Peyer's patch (tissue), 4 donors: ENCODE measurements at regions not wholly inside any gene's neighbourhood (a gene's known extent, or its start where the extent isn't known, plus 50 kb on each side); places are given as distances from the start of the nearest gene placed in this dataset.

Experiments used
- POLR2A ChIP-seq, 2 donors: fragments of 450-650 bp; IDR thresholded peaks; one replicate each; pipeline ENCODE4 v1.5.1; 2017; ENCODE audit warnings: antibody characterized with exemption in 2 of 2, mild to moderate bottlenecking in 2 of 2, moderate library complexity in 2 of 2
- TF ChIP-seq, protein P1 (sequence below), 6 experiments: fragments of 450-650 bp in 4 of 6; fragments of 200-600 bp in 2 of 6; sonication (generic) in 1 of 6; IDR thresholded peaks; one replicate each; pipeline ENCODE4 v1.5.1; 2017 to 2019; ENCODE audit warnings: antibody characterized with exemption in 6 of 6, mild to moderate bottlenecking in 3 of 6, moderate library complexity in 1 of 6

- TF ChIP-seq, protein P1, sequence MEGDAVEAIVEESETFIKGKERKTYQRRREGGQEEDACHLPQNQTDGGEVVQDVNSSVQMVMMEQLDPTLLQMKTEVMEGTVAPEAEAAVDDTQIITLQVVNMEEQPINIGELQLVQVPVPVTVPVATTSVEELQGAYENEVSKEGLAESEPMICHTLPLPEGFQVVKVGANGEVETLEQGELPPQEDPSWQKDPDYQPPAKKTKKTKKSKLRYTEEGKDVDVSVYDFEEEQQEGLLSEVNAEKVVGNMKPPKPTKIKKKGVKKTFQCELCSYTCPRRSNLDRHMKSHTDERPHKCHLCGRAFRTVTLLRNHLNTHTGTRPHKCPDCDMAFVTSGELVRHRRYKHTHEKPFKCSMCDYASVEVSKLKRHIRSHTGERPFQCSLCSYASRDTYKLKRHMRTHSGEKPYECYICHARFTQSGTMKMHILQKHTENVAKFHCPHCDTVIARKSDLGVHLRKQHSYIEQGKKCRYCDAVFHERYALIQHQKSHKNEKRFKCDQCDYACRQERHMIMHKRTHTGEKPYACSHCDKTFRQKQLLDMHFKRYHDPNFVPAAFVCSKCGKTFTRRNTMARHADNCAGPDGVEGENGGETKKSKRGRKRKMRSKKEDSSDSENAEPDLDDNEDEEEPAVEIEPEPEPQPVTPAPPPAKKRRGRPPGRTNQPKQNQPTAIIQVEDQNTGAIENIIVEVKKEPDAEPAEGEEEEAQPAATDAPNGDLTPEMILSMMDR (IDR thresholded peaks at IDR 0.05): no peak
- no peak for TF ChIP-seq POLR2A (IDR thresholded peaks at IDR 0.05)
These were observed 93.5 kb upstream of the ARRDC4 start for GRCh38 chr15:97866959-97867358.
